Subcutaneous abdominal adipose tissue (tissue), 5 donors: ENCODE measurements at regions not wholly inside any gene's neighbourhood (a gene's known extent, or its start where the extent isn't known, plus 50 kb on each side); places are given as distances from the start of the nearest gene placed in this dataset.

ENCODE experiments used
- H3K27ac ChIP-seq: one replicate; pipeline ENCODE4 v1.7.0; 2013; ENCODE audit warnings: low read depth, mild to moderate bottlenecking, inconsistent platforms, low read length, moderate library complexity
- H3K27me3 ChIP-seq, 5 donors: one replicate each; pipeline ENCODE4 v1.7.0; 2013; ENCODE audit warnings: low read length in 5 of 5, inconsistent platforms in 1 of 5; ENCODE audit not compliant: control insufficient read depth in 5 of 5, insufficient read depth in 4 of 5
- H3K36me3 ChIP-seq, 5 donors: one replicate each; pipeline ENCODE4 v1.7.0; 2013; ENCODE audit warnings: low read length in 5 of 5; ENCODE audit not compliant: control insufficient read depth in 5 of 5, insufficient read depth in 5 of 5
- H3K4me1 ChIP-seq, 5 donors: one replicate each; pipeline ENCODE4 v1.7.0; 2013; ENCODE audit warnings: low read length in 5 of 5, mild to moderate bottlenecking in 3 of 5, moderate library complexity in 1 of 5; ENCODE audit not compliant: control insufficient read depth in 5 of 5, insufficient read depth in 5 of 5
- H3K4me3 ChIP-seq, 5 donors: one replicate each; pipeline ENCODE4 v1.7.0; 2013; ENCODE audit warnings: low read length in 5 of 5, low read depth in 1 of 5
- H3K9ac ChIP-seq, 5 donors: one replicate each; pipeline ENCODE4 v1.7.0; 2013; ENCODE audit warnings: low read length in 5 of 5, mild to moderate bottlenecking in 4 of 5, moderate library complexity in 3 of 5
- H3K9me3 ChIP-seq, 5 donors: one replicate each; pipeline ENCODE4 v1.7.0; 2013; ENCODE audit warnings: low read length in 5 of 5; ENCODE audit not compliant: control insufficient read depth in 5 of 5
- donor health status: healthy.
- donor health status: healthy.
- donor health status: healthy.
- donor health status: healthy.
- donor health status: healthy.

DNA sequence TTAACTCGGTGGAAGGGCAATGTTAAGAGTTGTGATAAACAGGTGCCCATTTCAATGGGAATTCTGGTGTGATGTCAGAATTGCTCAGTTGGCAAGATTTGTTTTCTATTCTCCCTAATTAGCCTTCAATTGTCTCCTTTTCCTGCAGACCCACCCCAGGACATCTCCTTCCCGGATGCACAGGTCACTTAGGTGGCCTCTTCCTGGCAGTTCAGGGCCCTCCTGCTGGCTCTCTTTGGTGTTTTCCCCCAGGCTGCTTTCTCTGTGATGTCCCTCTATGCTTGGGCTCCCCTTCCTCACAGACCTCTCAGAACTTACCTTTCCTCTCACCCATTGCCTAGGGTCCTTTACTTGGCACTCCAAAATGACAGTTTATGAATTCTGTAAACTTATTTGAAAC, 126.3 kb downstream of the GPAT3 start:
- Histone ChIP-seq H3K4me3 (no peak overlapping the region), H3K36me3 (no peaks in the 10 kb centered on the region), H3K27me3 (no peaks in the 10 kb centered on the region), H3K4me1 (peaks cover 0 to 23% (median 6%) of the 10 kb centered on the region in 5 donors), H3K9me3 (no peaks in the 10 kb centered on the region), H3K27ac (no peak overlapping the region), H3K9ac (no peak overlapping the region)

- Histone ChIP-seq H3K27ac (no peak overlapping the region), H3K4me1 (peaks cover 0 to 23% (median 6%) of the 10 kb centered on the region in 5 donors), H3K9ac (no peak overlapping the region), H3K36me3 (no peaks in the 10 kb centered on the region), H3K27me3 (no peaks in the 10 kb centered on the region), H3K9me3 (no peaks in the 10 kb centered on the region), H3K4me3 (no peak overlapping the region)
Measured at GRCh38 chr4:83661359-83661758, 125.5 kb downstream of the GPAT3 start.

- Histone ChIP-seq H3K27ac (peak overlapping the region; percentile 9), H3K9me3 (no peaks in the 10 kb centered on the region), H3K9ac (no peak overlapping the region), H3K4me3 (no peak overlapping the region), H3K27me3 (no peaks in the 10 kb centered on the region), H3K36me3 (no peaks in the 10 kb centered on the region), H3K4me1 (peaks cover 0 to 23% (median 6%) of the 10 kb centered on the region in 5 donors)
Measured at GRCh38 chr4:83660578-83660977, 124.7 kb downstream of the GPAT3 start.

DNA sequence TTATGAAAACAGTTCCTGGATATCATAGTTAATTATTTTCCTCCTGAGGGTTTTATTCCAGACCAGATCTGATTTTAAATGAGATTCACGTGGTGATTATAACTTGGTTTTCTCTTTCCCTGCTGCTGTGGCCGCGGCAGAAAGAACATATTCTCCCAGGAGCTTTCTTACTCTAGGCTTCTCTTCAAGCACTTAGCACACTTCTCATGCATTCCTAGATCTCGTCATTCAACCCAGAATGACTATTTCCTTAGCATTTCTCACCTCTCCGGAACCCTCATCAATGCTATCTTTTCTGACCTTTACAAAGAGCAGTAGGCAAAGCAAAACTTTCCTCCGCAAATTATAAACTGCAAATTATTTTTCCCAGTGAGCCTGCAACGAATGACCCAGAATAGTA, 122.9 kb downstream of the GPAT3 start:
- H3K9me3 ChIP-seq: no peaks in the 10 kb centered on the region
- no peak overlapping the region for H3K27ac ChIP-seq
- H3K4me3 ChIP-seq: no peak overlapping the region
- no peaks in the 10 kb centered on the region for H3K36me3 ChIP-seq
- H3K9ac ChIP-seq: no peak overlapping the region
- H3K27me3 ChIP-seq: no peaks in the 10 kb centered on the region
- H3K4me1 ChIP-seq: peaks cover 0 to 23% (median 6%) of the 10 kb centered on the region in 5 donors

- Histone ChIP-seq H3K4me3 (no peak overlapping the region), H3K9me3 (no peaks in the 10 kb centered on the region), H3K27ac (no peak overlapping the region), H3K36me3 (no peaks in the 10 kb centered on the region), H3K9ac (no peak overlapping the region), H3K27me3 (no peaks in the 10 kb centered on the region), H3K4me1 (peaks cover 0 to 21% (median 6%) of the 10 kb centered on the region in 5 donors)
Measured at GRCh38 chr4:83657336-83657735, 121.4 kb downstream of the GPAT3 start.
